ENCODE measurements at regions not wholly inside any gene's neighbourhood (a gene's known extent, or its start where the extent isn't known, plus 50 kb on each side); places are given as distances from the start of the nearest gene placed in this dataset.

DNA sequence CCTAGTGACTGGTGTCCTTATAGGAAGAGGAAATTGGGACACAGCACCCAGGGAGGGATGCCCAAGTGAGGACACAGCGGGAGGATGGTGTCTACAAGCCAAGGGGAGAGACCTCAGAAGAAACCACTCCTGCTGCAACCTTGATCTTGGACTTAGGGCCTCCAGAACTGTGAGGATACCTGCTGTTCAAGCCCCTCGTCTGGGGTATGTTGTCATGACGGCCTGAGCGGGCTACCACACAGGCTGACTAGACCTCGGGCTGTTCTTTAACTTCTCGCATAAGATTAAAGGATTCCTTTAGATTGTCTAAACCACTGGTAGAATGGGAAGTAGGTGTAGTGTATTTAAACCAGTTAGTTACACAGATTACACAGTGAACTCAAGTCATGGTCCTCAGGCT is 138.3 kb downstream of the ASB1 start:
- TF ChIP-seq, protein P1, sequence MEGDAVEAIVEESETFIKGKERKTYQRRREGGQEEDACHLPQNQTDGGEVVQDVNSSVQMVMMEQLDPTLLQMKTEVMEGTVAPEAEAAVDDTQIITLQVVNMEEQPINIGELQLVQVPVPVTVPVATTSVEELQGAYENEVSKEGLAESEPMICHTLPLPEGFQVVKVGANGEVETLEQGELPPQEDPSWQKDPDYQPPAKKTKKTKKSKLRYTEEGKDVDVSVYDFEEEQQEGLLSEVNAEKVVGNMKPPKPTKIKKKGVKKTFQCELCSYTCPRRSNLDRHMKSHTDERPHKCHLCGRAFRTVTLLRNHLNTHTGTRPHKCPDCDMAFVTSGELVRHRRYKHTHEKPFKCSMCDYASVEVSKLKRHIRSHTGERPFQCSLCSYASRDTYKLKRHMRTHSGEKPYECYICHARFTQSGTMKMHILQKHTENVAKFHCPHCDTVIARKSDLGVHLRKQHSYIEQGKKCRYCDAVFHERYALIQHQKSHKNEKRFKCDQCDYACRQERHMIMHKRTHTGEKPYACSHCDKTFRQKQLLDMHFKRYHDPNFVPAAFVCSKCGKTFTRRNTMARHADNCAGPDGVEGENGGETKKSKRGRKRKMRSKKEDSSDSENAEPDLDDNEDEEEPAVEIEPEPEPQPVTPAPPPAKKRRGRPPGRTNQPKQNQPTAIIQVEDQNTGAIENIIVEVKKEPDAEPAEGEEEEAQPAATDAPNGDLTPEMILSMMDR (IDR thresholded peaks at IDR 0.05; ENCODE audit: borderline replicate concordance, extremely low read depth, low read length, poor library complexity, severe bottlenecking), result no peak
- no peak for TF ChIP-seq EZH2 (IDR thresholded peaks at IDR 0.05; ENCODE audit: borderline replicate concordance, low read depth, low read length, severe bottlenecking)

All from DND-41 (cell line).